Keratinocyte (primary cell): ENCODE measurements at regions not wholly inside any gene's neighbourhood (a gene's known extent, or its start where the extent isn't known, plus 50 kb on each side); places are given as distances from the start of the nearest gene placed in this dataset.

Source experiments
- DNase-seq: peaks from one replicate; pipeline ENCODE4 v3.0.0-alpha.2; 2011; ENCODE audit warnings: low read depth, missing footprints, low spot score
- FAIRE-seq: peaks from 2 replicates; lab custom pipeline; 2011; peaks lifted over from hg19 to GRCh38; lab: Jason Lieb, UNC
- H2AFZ ChIP-seq: 2 replicates; pipeline ENCODE4 v1.6.0; 2012; ENCODE audit warnings: low read length, control low read depth, inconsistent platforms; ENCODE audit not compliant: control insufficient read depth
- H3K27ac ChIP-seq: 2 replicates; pipeline ENCODE4 v1.5.1; 2011; ENCODE audit warnings: low read length; ENCODE audit not compliant: control insufficient read depth, insufficient read depth
- H3K27me3 ChIP-seq: 3 replicates; pipeline ENCODE4 v1.6.0; 2011; ENCODE audit warnings: low read length; ENCODE audit not compliant: control insufficient read depth, insufficient read depth; ENCODE audit errors: extremely low read depth
- H3K36me3 ChIP-seq, 2 experiments: 2 replicates in 1 of 2; 3 replicates in 1 of 2; pipeline ENCODE4 v1.5.1; 2011; ENCODE audit warnings: low read length in 2 of 2, mild to moderate bottlenecking in 1 of 2; ENCODE audit not compliant: control insufficient read depth in 2 of 2, insufficient read depth in 2 of 2; ENCODE audit errors: extremely low read depth in 1 of 2
- H3K4me1 ChIP-seq: 3 replicates; pipeline ENCODE4 v1.5.1; 2011; ENCODE audit warnings: low read length; ENCODE audit not compliant: control insufficient read depth, insufficient read depth; ENCODE audit errors: extremely low read depth
- H3K4me2 ChIP-seq: 3 replicates; pipeline ENCODE4 v1.6.0; 2011; ENCODE audit warnings: low read depth, low read length; ENCODE audit not compliant: control insufficient read depth, insufficient read depth; ENCODE audit errors: extremely low read depth
- H3K4me3 ChIP-seq, 3 experiments: fragments of 200-600 bp in 1 of 3; sonication (generic) in 1 of 3; 2 replicates in 2 of 3; 3 replicates in 1 of 3; pipeline ENCODE4 v1.5.1; 2011 to 2016; ENCODE audit warnings: low read length in 3 of 3, mild to moderate bottlenecking in 3 of 3, control low read depth in 2 of 3, inconsistent platforms in 1 of 3, low read depth in 1 of 3, mixed read lengths in 1 of 3, mixed run types in 1 of 3, moderate library complexity in 1 of 3; ENCODE audit not compliant: control insufficient read depth in 2 of 3, insufficient read depth in 2 of 3; ENCODE audit errors: extremely low read depth in 1 of 3
- H3K79me2 ChIP-seq: 2 replicates; pipeline ENCODE4 v1.6.0; 2012; ENCODE audit warnings: low read length; ENCODE audit not compliant: control insufficient read depth, insufficient read depth
- H3K9ac ChIP-seq: 3 replicates; pipeline ENCODE4 v1.6.0; 2011; ENCODE audit warnings: low read length; ENCODE audit not compliant: control insufficient read depth, insufficient read depth; ENCODE audit errors: extremely low read depth
- H3K9me1 ChIP-seq: 3 replicates; pipeline ENCODE4 v1.6.0; 2011; ENCODE audit warnings: low read length; ENCODE audit not compliant: control insufficient read depth, insufficient read depth; ENCODE audit errors: extremely low read depth
- H3K9me3 ChIP-seq: 2 replicates; pipeline ENCODE4 v1.5.1; 2012; ENCODE audit warnings: low read depth, low read length; ENCODE audit not compliant: control insufficient read depth
- H4K20me1 ChIP-seq: 3 replicates; pipeline ENCODE4 v1.6.0; 2011; ENCODE audit warnings: low read length; ENCODE audit not compliant: control insufficient read depth, insufficient read depth; ENCODE audit errors: extremely low read depth
- CTCF ChIP-seq, 3 experiments: IDR thresholded peaks in 1 of 3; conservative IDR thresholded peaks in 1 of 3; optimal IDR thresholded peaks in 1 of 3; 2 replicates in 2 of 3; 3 replicates in 1 of 3; pipeline versions ENCODE3 to v1.5.1; 2011; ENCODE audit warnings: low read length in 3 of 3, mild to moderate bottlenecking in 3 of 3, moderate library complexity in 2 of 3, control low read depth in 1 of 3, inconsistent platforms in 1 of 3; ENCODE audit not compliant: insufficient read depth in 2 of 3; ENCODE audit errors: extremely low read depth in 1 of 3
- EZH2 ChIP-seq: IDR thresholded peaks from one replicate; pipeline ENCODE4 v1.6.1; 2012; ENCODE audit warnings: inconsistent platforms, mild to moderate bottlenecking, low read length, moderate library complexity
- dilution Hi-C: fragments of 300-500 bp; cut with MboI; formaldehyde crosslinking; loops from one replicate; pipeline ENCODE4 v1.7.0; 2020; ENCODE audit warnings: low sequenced_read_pairs; ENCODE audit not compliant: extremely low pct_ligation_motif_present

GRCh38 chr20:11379257-11380011 lies 538.3 kb upstream of the BTBD3 start:
- FAIRE-seq (no peak), DNase-seq (no peak)
- Histone ChIP-seq H3K27ac (no peak overlapping the region), H4K20me1 (no peaks in the 10 kb centered on the region), H3K9me1 (no peaks in the 10 kb centered on the region), H3K36me3 (no peaks in the 10 kb centered on the region), H3K9me3 (no peaks in the 10 kb centered on the region), H3K4me2 (no peak overlapping the region), H3K4me3 (no peak overlapping the region), H3K27me3 (no peaks in the 10 kb centered on the region), H2AFZ (no peak overlapping the region), H3K4me1 (peaks cover 24% of the 10 kb centered on the region), H3K9ac (no peak overlapping the region), H3K79me2 (no peaks in the 10 kb centered on the region)
- no peak for TF ChIP-seq CTCF (optimal IDR thresholded peaks at IDR 0.05 in 1 of 3, IDR thresholded peaks at IDR 0.05 in 1 of 3, conservative IDR thresholded peaks at IDR 0.05 in 1 of 3; ENCODE audit: extremely low read depth in 1 of 3, insufficient read depth in 2 of 3, low read length in 3 of 3)
- no peak for TF ChIP-seq EZH2
- dilution Hi-C loops: no loop called here

DNA sequence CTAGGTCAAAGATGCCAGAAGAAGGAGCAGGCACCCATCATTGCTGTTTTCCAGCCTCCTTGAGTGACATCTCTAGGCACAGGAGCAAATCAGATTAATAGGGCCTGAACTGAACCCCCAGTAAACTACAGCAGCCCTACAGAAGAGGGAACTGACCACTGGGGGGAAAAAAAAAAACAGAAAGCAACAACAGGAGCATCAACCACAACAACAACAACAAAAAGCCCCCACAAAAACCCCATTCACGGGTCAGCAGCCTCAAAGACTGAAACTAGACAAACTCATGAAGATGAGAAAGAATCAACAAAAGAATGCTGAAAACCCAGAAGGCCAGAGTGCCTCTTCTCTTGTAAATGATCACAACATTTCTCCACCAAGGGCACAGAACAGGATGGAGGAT lies 537.4 kb upstream of the BTBD3 start:
- no peak for FAIRE-seq
- Histone ChIP-seq H3K4me2 (no peak overlapping the region), H3K9me1 (no peaks in the 10 kb centered on the region), H3K27me3 (no peaks in the 10 kb centered on the region), H3K79me2 (no peaks in the 10 kb centered on the region), H3K4me1 (peaks cover 23% of the 10 kb centered on the region), H2AFZ (no peak overlapping the region), H3K4me3 (no peak overlapping the region), H3K9ac (no peak overlapping the region), H3K9me3 (no peaks in the 10 kb centered on the region), H3K27ac (no peak overlapping the region), H4K20me1 (no peaks in the 10 kb centered on the region), H3K36me3 (no peaks in the 10 kb centered on the region)
- dilution Hi-C loops: no loop called here
- DNase-seq: no peak
- TF ChIP-seq EZH2 (no peak), CTCF (optimal IDR thresholded peaks at IDR 0.05 in 1 of 3, IDR thresholded peaks at IDR 0.05 in 1 of 3, conservative IDR thresholded peaks at IDR 0.05 in 1 of 3; ENCODE audit: extremely low read depth in 1 of 3, insufficient read depth in 2 of 3, low read length in 3 of 3) (no peak)
